ENCODE measurements at regions not wholly inside any gene's neighbourhood (a gene's known extent, or its start where the extent isn't known, plus 50 kb on each side); places are given as distances from the start of the nearest gene placed in this dataset.

GRCh38 chr17:71107136-71107535 is 937.8 kb downstream of the KCNJ2 start:
- TF ChIP-seq POLR2AphosphoS5 (IDR thresholded peaks at IDR 0.05; ENCODE audit: insufficient read depth in 1 of 2, low read depth in 1 of 2) (no peak), POLR2A (IDR thresholded peaks at IDR 0.05) (no peak)
- TF ChIP-seq, protein P1, sequence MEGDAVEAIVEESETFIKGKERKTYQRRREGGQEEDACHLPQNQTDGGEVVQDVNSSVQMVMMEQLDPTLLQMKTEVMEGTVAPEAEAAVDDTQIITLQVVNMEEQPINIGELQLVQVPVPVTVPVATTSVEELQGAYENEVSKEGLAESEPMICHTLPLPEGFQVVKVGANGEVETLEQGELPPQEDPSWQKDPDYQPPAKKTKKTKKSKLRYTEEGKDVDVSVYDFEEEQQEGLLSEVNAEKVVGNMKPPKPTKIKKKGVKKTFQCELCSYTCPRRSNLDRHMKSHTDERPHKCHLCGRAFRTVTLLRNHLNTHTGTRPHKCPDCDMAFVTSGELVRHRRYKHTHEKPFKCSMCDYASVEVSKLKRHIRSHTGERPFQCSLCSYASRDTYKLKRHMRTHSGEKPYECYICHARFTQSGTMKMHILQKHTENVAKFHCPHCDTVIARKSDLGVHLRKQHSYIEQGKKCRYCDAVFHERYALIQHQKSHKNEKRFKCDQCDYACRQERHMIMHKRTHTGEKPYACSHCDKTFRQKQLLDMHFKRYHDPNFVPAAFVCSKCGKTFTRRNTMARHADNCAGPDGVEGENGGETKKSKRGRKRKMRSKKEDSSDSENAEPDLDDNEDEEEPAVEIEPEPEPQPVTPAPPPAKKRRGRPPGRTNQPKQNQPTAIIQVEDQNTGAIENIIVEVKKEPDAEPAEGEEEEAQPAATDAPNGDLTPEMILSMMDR (IDR thresholded peaks at IDR 0.05), result no peak
- intact Hi-C loops (cut with DNase I), result no loop called here
- Histone ChIP-seq H3K4me1 (no peaks in the 10 kb centered on the region), H3K4me3 (no peak overlapping the region), H3K9me3 (no peaks in the 10 kb centered on the region), H3K36me3 (no peaks in the 10 kb centered on the region), H3K27ac (no peak overlapping the region), H3K27me3 (no peaks in the 10 kb centered on the region)
- no peak for DNase-seq (ENCODE audit: extremely low spot score in 2 of 2)

DNA sequence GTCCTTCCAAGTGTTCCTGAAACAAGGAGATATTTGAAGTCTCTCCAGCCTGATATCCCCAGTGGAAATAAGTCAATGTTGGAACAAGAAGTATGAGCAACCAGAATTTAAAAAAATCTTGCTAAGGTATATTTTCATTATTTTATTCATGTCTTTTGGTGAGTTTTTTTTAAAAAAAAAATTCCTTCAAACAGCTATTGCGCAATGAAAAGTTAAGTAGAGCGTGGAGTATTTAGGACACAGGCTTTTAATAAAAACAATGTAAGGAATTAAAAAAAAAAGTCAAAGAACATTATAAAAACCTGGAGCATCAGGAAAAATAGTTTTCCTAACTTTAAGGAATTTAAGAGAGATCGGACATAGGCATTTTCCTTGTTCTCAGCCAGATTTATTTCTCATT is 940.4 kb downstream of the KCNJ2 start:
- no peak overlapping the region for H3K27ac ChIP-seq
- no peaks in the 10 kb centered on the region for H3K36me3 ChIP-seq
- no peak for TF ChIP-seq POLR2A (IDR thresholded peaks at IDR 0.05)
- no peak for TF ChIP-seq POLR2AphosphoS5 (IDR thresholded peaks at IDR 0.05; ENCODE audit: insufficient read depth in 1 of 2, low read depth in 1 of 2)
- TF ChIP-seq, protein P1 (IDR thresholded peaks at IDR 0.05), result no peak
- H3K4me3 ChIP-seq, result no peak overlapping the region
- no peak for DNase-seq (ENCODE audit: extremely low spot score in 2 of 2)
- no peaks in the 10 kb centered on the region for H3K9me3 ChIP-seq
- no peaks in the 10 kb centered on the region for H3K27me3 ChIP-seq
- intact Hi-C loops (cut with DNase I), result no loop called here
- H3K4me1 ChIP-seq, result no peaks in the 10 kb centered on the region

DNA sequence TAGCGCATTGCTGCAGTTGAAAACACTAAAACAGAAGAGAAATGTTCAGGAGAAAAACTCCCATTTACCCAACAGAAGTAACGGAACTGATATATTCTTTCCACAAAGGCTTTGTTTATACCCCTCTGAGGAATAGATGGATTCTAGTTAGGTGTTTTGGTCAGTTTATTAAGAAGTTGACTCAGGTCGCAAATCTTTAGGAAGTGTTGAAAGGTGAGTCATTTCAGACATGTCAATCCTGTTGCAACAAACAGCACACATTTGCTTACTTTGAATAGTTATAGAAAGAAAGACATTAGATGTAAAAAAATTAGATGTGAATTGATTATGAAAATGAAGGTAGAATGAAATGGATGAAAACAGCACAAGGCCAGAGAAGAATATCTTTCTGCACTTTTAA is 941.0 kb downstream of the KCNJ2 start:
- Histone ChIP-seq H3K4me3 (no peak overlapping the region), H3K27ac (no peak overlapping the region), H3K27me3 (no peaks in the 10 kb centered on the region), H3K9me3 (no peaks in the 10 kb centered on the region), H3K4me1 (no peaks in the 10 kb centered on the region), H3K36me3 (no peaks in the 10 kb centered on the region)
- no peak for DNase-seq (ENCODE audit: extremely low spot score in 2 of 2)
- intact Hi-C loops (cut with DNase I), result no loop called here
- TF ChIP-seq POLR2A (IDR thresholded peaks at IDR 0.05) (no peak), POLR2AphosphoS5 (IDR thresholded peaks at IDR 0.05; ENCODE audit: insufficient read depth in 1 of 2, low read depth in 1 of 2) (no peak)
- TF ChIP-seq, protein P1 (IDR thresholded peaks at IDR 0.05), result no peak

DNA sequence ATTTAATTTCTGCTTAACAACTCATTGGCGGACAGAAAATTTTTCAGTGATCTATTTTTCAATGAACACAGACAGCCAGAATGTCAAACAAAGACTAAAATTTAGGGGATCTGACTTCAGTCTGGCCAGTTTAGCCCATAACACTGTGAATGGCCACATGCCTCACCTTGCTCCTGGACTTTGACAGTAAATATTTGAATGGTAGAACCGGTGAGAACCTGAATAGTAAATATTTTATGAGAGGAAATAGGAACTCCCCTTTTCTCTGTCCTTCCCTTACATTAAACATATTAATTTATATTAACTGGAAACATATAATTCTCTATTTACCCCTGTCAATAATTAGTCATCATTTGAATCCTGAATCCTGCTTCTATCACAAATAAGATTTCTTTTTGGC is 942.1 kb downstream of the KCNJ2 start:
- TF ChIP-seq POLR2A (IDR thresholded peaks at IDR 0.05), result no peak
- no peak overlapping the region for H3K27ac ChIP-seq
- H3K36me3 ChIP-seq, result no peaks in the 10 kb centered on the region
- DNase-seq (ENCODE audit: extremely low spot score in 2 of 2), result no peak
- H3K4me1 ChIP-seq, result no peaks in the 10 kb centered on the region
- no peaks in the 10 kb centered on the region for H3K27me3 ChIP-seq
- no peak overlapping the region for H3K4me3 ChIP-seq
- H3K9me3 ChIP-seq, result no peaks in the 10 kb centered on the region
- intact Hi-C loops (cut with DNase I), result no loop called here

DNA sequence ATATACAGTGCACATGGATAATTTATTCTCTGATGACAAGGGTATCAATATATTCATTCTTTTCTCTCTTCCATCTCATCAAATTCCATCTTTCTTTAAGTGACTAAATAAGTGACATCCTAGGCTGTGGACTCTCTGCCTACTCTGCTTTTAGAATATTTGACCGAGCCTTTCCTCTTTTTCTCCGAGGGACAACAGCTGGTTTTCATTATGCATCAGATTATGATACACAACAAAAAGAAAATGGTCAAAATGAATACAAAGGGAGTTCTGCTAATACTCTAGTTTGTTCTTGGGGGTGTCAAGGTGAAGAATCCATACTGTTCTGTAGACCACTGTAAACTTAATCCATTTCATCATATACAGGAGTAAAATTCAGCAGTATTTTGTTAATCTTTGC is 942.6 kb downstream of the KCNJ2 start:
- no peak overlapping the region for H3K27ac ChIP-seq
- no peaks in the 10 kb centered on the region for H3K4me1 ChIP-seq
- no peaks in the 10 kb centered on the region for H3K36me3 ChIP-seq
- intact Hi-C loops (cut with DNase I), result no loop called here
- H3K9me3 ChIP-seq, result no peaks in the 10 kb centered on the region
- no peak for TF ChIP-seq POLR2A (IDR thresholded peaks at IDR 0.05)
- no peaks in the 10 kb centered on the region for H3K27me3 ChIP-seq
- no peak overlapping the region for H3K4me3 ChIP-seq
- DNase-seq (ENCODE audit: extremely low spot score in 2 of 2), result no peak

DNA sequence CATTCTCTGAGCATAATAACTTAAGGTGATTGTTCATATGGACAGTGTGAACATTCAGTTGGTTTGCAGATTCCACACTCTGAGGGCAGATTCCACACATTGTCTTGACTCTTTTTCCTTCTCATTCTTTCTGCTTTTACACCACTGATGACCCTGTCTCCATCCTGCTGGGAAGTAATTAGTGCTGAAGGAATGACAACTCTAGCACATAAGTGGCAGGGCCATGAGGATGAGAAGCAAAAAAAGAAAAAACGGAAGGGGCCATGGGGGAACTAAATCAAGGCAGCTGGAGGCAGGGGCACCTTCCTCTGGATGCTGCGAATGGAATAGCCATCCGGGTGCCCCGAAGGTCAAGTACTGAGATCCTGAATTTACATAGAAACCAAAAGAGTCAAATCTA is 944.0 kb downstream of the KCNJ2 start:
- TF ChIP-seq, protein P1 (IDR thresholded peaks at IDR 0.05), result no peak
- TF ChIP-seq POLR2A (IDR thresholded peaks at IDR 0.05), result no peak
- TF ChIP-seq POLR2AphosphoS5 (IDR thresholded peaks at IDR 0.05; ENCODE audit: insufficient read depth in 1 of 2, low read depth in 1 of 2), result no peak
- intact Hi-C loops (cut with DNase I), result no loop called here
- no peak overlapping the region for H3K27ac ChIP-seq

More for the DNA sequence above, 944.0 kb downstream of the KCNJ2 start:
- H3K36me3 ChIP-seq, result no peaks in the 10 kb centered on the region
- no peak for DNase-seq (ENCODE audit: extremely low spot score in 2 of 2)
- H3K4me1 ChIP-seq, result no peaks in the 10 kb centered on the region
- no peaks in the 10 kb centered on the region for H3K27me3 ChIP-seq
- no peaks in the 10 kb centered on the region for H3K9me3 ChIP-seq
- H3K4me3 ChIP-seq, result no peak overlapping the region

All from vagina (tissue), 2 donors.